ENCODE measurements at regions not wholly inside any gene's neighbourhood (a gene's known extent, or its start where the extent isn't known, plus 50 kb on each side); places are given as distances from the start of the nearest gene placed in this dataset.
"Not testable (repeated sequence)": the region's sequence is repeated elsewhere in the genome, so short reads cannot be mapped to it uniquely, and the experiment has no call there.

GRCh38 chr3:144522456-144522855 is 550.8 kb downstream of the DIPK2A start:
- DNase-seq (ENCODE audit: low read depth): no peak

GRCh38 chr3:144523396-144523795 is 551.8 kb downstream of the DIPK2A start:
- DNase-seq (ENCODE audit: low read depth): no peak

- DNase-seq (ENCODE audit: low read depth): no peak
These were observed 552.9 kb downstream of the DIPK2A start for GRCh38 chr3:144524531-144524930.

- no peak for DNase-seq (ENCODE audit: low read depth)
These were observed 557.9 kb downstream of the DIPK2A start for GRCh38 chr3:144529566-144529965.

GRCh38 chr3:144544871-144545270 is 573.2 kb downstream of the DIPK2A start:
- DNase-seq (ENCODE audit: low read depth): no peak

GRCh38 chr3:144546539-144546938 is 574.9 kb downstream of the DIPK2A start:
- no peak for DNase-seq (ENCODE audit: low read depth)

- DNase-seq (ENCODE audit: low read depth): no peak
These were observed 576.7 kb downstream of the DIPK2A start for GRCh38 chr3:144548346-144548745.

- DNase-seq (ENCODE audit: low read depth): no peak
These were observed 577.5 kb downstream of the DIPK2A start for GRCh38 chr3:144549166-144549565.

GRCh38 chr3:144552346-144553057 is 580.9 kb downstream of the DIPK2A start:
- DNase-seq (ENCODE audit: low read depth): no peak

GRCh38 chr3:144553301-144553700 is 581.7 kb downstream of the DIPK2A start:
- DNase-seq (ENCODE audit: low read depth): no peak

- no peak for DNase-seq (ENCODE audit: low read depth)
These were observed 583.3 kb downstream of the DIPK2A start for GRCh38 chr3:144554889-144555288.

- no peak for DNase-seq (ENCODE audit: low read depth)
These were observed 584.8 kb downstream of the DIPK2A start for GRCh38 chr3:144556392-144556791.

GRCh38 chr3:144557515-144557914 is 585.9 kb downstream of the DIPK2A start:
- DNase-seq (ENCODE audit: low read depth): no peak

GRCh38 chr3:144564011-144564410 is 592.4 kb downstream of the DIPK2A start:
- DNase-seq (ENCODE audit: low read depth): no peak

GRCh38 chr3:144566320-144566719 is 594.7 kb downstream of the DIPK2A start:
- DNase-seq (ENCODE audit: low read depth): no peak

- no peak for DNase-seq (ENCODE audit: low read depth)
These were observed 598.0 kb downstream of the DIPK2A start for GRCh38 chr3:144569651-144570050.

GRCh38 chr3:144583871-144584270 is 612.2 kb downstream of the DIPK2A start:
- no peak for DNase-seq (ENCODE audit: low read depth)

GRCh38 chr3:144585408-144585807 is 613.8 kb downstream of the DIPK2A start:
- DNase-seq (ENCODE audit: low read depth): no peak

GRCh38 chr3:144585953-144586352 is 614.3 kb downstream of the DIPK2A start:
- no peak for DNase-seq (ENCODE audit: low read depth)

- DNase-seq (ENCODE audit: low read depth): peak; percentile 12
These were observed 614.8 kb downstream of the DIPK2A start for GRCh38 chr3:144586382-144586781.

GRCh38 chr3:144590854-144591253 is 619.2 kb downstream of the DIPK2A start:
- DNase-seq (ENCODE audit: low read depth): peak; percentile 22

GRCh38 chr3:144593881-144594280 is 622.3 kb downstream of the DIPK2A start:
- no peak for DNase-seq (ENCODE audit: low read depth)

- DNase-seq (ENCODE audit: low read depth): not testable (repeated sequence)
These were observed 648.6 kb downstream of the DIPK2A start for GRCh38 chr3:144620236-144620635.

- no peak for DNase-seq (ENCODE audit: low read depth)
These were observed 651.2 kb downstream of the DIPK2A start for GRCh38 chr3:144622845-144623244.
